ENCODE measurements at regions not wholly inside any gene's neighbourhood (a gene's known extent, or its start where the extent isn't known, plus 50 kb on each side); places are given as distances from the start of the nearest gene placed in this dataset.
A peak's percentile ranks its signal among the peaks of the same experiment; 100 is the strongest.

GRCh38 chr13:40163066-40164000 is 503.1 kb downstream of the FOXO1 start:
- DNase-seq (ENCODE audit: low read depth): no peak

- peak; percentile 70 for DNase-seq (ENCODE audit: low read depth)
Observed at GRCh38 chr13:40164133-40164532, 502.3 kb downstream of the FOXO1 start.

- DNase-seq (ENCODE audit: low read depth): no peak
Observed at GRCh38 chr13:40165316-40165932, 501.0 kb downstream of the FOXO1 start.

GRCh38 chr13:40167327-40167726 is 499.1 kb downstream of the FOXO1 start:
- DNase-seq (ENCODE audit: low read depth): no peak

GRCh38 chr13:40168425-40169166 is 497.8 kb downstream of the FOXO1 start:
- no peak for DNase-seq (ENCODE audit: low read depth)

- DNase-seq (ENCODE audit: low read depth): no peak
Observed at GRCh38 chr13:40169476-40169875, 497.0 kb downstream of the FOXO1 start.

- DNase-seq (ENCODE audit: low read depth): no peak
Observed at GRCh38 chr13:40170091-40170490, 496.4 kb downstream of the FOXO1 start.

- no peak for DNase-seq (ENCODE audit: low read depth)
Observed at GRCh38 chr13:40170982-40171381, 495.5 kb downstream of the FOXO1 start.

- DNase-seq (ENCODE audit: low read depth): no peak
Observed at GRCh38 chr13:40171566-40171965, 494.9 kb downstream of the FOXO1 start.

- DNase-seq (ENCODE audit: low read depth): no peak
Observed at GRCh38 chr13:40172149-40172591, 494.3 kb downstream of the FOXO1 start.

- DNase-seq (ENCODE audit: low read depth): no peak
Observed at GRCh38 chr13:40172878-40173277, 493.6 kb downstream of the FOXO1 start.

GRCh38 chr13:40175639-40176038 is 490.8 kb downstream of the FOXO1 start:
- no peak for DNase-seq (ENCODE audit: low read depth)

GRCh38 chr13:40176242-40176641 is 490.2 kb downstream of the FOXO1 start:
- DNase-seq (ENCODE audit: low read depth): no peak

- no peak for DNase-seq (ENCODE audit: low read depth)
Observed at GRCh38 chr13:40178130-40178529, 488.3 kb downstream of the FOXO1 start.

- DNase-seq (ENCODE audit: low read depth): no peak
Observed at GRCh38 chr13:40179445-40180281, 486.8 kb downstream of the FOXO1 start.

GRCh38 chr13:40180776-40181175 is 485.7 kb downstream of the FOXO1 start:
- no peak for DNase-seq (ENCODE audit: low read depth)

GRCh38 chr13:40181203-40181845 is 485.1 kb downstream of the FOXO1 start:
- DNase-seq (ENCODE audit: low read depth): no peak

GRCh38 chr13:40182591-40182990 is 483.9 kb downstream of the FOXO1 start:
- no peak for DNase-seq (ENCODE audit: low read depth)

- DNase-seq (ENCODE audit: low read depth): no peak
Observed at GRCh38 chr13:40185414-40185813, 481.0 kb downstream of the FOXO1 start.

- no peak for DNase-seq (ENCODE audit: low read depth)
Observed at GRCh38 chr13:40186041-40186440, 480.4 kb downstream of the FOXO1 start.

Data from HT1080 (cell line).